IMR-90 (cell line): ENCODE measurements at regions not wholly inside any gene's neighbourhood (a gene's known extent, or its start where the extent isn't known, plus 50 kb on each side); places are given as distances from the start of the nearest gene placed in this dataset.

Experiments
- BHLHE40 ChIP-seq: fragments of 150-350 bp; IDR thresholded peaks from 2 replicates; pipeline ENCODE4 v1.6.1; 2016; ENCODE audit warnings: mild to moderate bottlenecking, low read depth, low read length
- CHD1 ChIP-seq: IDR thresholded peaks from 2 replicates; pipeline ENCODE4 v1.6.1; 2012; ENCODE audit warnings: low read depth, low read length, improper control_type of control experiment
- CTCF ChIP-seq: conservative IDR thresholded peaks from 2 replicates; pipeline ENCODE4 v1.5.1; 2012; ENCODE audit warnings: mild to moderate bottlenecking, low read depth, low read length, improper control_type of control experiment
- MAFK ChIP-seq: IDR thresholded peaks from 2 replicates; pipeline ENCODE4 v1.6.1; 2012; ENCODE audit warnings: low read depth, low read length, improper control_type of control experiment
- MXI1 ChIP-seq: IDR thresholded peaks from 2 replicates; pipeline ENCODE4 v1.6.1; 2012; ENCODE audit warnings: low read depth, mild to moderate bottlenecking, low read length, moderate library complexity, borderline replicate concordance
- POLR2A ChIP-seq: IDR thresholded peaks from 2 replicates; pipeline ENCODE4 v1.6.1; 2012; ENCODE audit warnings: mild to moderate bottlenecking, low read depth, low read length
- SMC3 ChIP-seq: fragments of 150-350 bp; IDR thresholded peaks from 2 replicates; pipeline ENCODE4 v1.6.1; 2016; ENCODE audit warnings: low read depth, mild to moderate bottlenecking, antibody characterized with exemption, low read length, moderate library complexity
- USF2 ChIP-seq: fragments of 150-350 bp; IDR thresholded peaks from 2 replicates; pipeline ENCODE4 v1.6.1; 2017; ENCODE audit warnings: mild to moderate bottlenecking, antibody characterized with exemption, low read length, low read depth

GRCh38 chr9:12956805-12957204 lies 182.0 kb downstream of the LURAP1L start:
- TF ChIP-seq CTCF (no peak), POLR2A (no peak), SMC3 (no peak), USF2 (no peak), MAFK (no peak), MXI1 (no peak), CHD1 (no peak), BHLHE40 (no peak)
